Heart left ventricle (tissue), 16 donors: ENCODE measurements at regions not wholly inside any gene's neighbourhood (a gene's known extent, or its start where the extent isn't known, plus 50 kb on each side); places are given as distances from the start of the nearest gene placed in this dataset.

ENCODE experiments used
- ATAC-seq, 4 donors: fragments of 200-7000 bp; cut with Tn5 transposase; one replicate each; pipeline ENCODE4 v1.9.1; 2020 to 2022; ENCODE audit warnings: moderate library complexity in 4 of 4, mild to moderate bottlenecking in 3 of 4, moderate number of reproducible peaks in 1 of 4
- DNase-seq, 5 donors: peaks; one replicate each; pipeline ENCODE4 v3.0.0-alpha.2; 2020
- H3K27ac ChIP-seq, 12 donors: fragments of 200-600 bp; sonication (generic) in 4 of 12; one replicate each; pipeline versions ENCODE4 v1.5.0 to v1.8.0; 2016 to 2022; ENCODE audit warnings: mild to moderate bottlenecking in 2 of 12
- H3K27me3 ChIP-seq, 9 donors: fragments of 200-600 bp; sonication (generic) in 2 of 9; one replicate each; pipeline versions ENCODE4 v1.5.1 to v1.8.0; 2016 to 2022; ENCODE audit warnings: mild to moderate bottlenecking in 3 of 9
- H3K36me3 ChIP-seq, 9 donors: fragments of 200-600 bp; sonication (generic) in 2 of 9; one replicate each; pipeline versions ENCODE4 v1.5.0 to v1.8.0; 2018 to 2022; ENCODE audit warnings: mild to moderate bottlenecking in 2 of 9
- H3K4me1 ChIP-seq, 12 donors: fragments of 200-600 bp; sonication (generic) in 4 of 12; one replicate each; pipeline versions ENCODE4 v1.5.0 to v1.8.0; 2016 to 2022; ENCODE audit warnings: mild to moderate bottlenecking in 3 of 12
- H3K4me3 ChIP-seq, 12 donors: fragments of 200-600 bp; sonication (generic) in 4 of 12; one replicate each; pipeline versions ENCODE4 v1.5.0 to v1.8.0; 2017 to 2022; ENCODE audit warnings: mild to moderate bottlenecking in 9 of 12, moderate library complexity in 4 of 12
- H3K9me3 ChIP-seq, 12 donors: fragments of 200-600 bp; sonication (generic) in 4 of 12; one replicate each; pipeline versions ENCODE4 v1.5.0 to v1.8.0; 2016 to 2022; ENCODE audit warnings: mild to moderate bottlenecking in 1 of 12
- CTCF ChIP-seq, 12 donors: fragments of 200-600 bp; sonication (generic) in 4 of 12; IDR thresholded peaks; one replicate each; pipeline versions ENCODE4 v1.5.0 to v1.8.0; 2018 to 2022; ENCODE audit warnings: antibody characterized with exemption in 12 of 12, mild to moderate bottlenecking in 5 of 12
- POLR2A ChIP-seq, 2 donors: fragments of 450-650 bp; IDR thresholded peaks; one replicate each; pipeline ENCODE4 v1.6.1; 2017; ENCODE audit warnings: antibody characterized with exemption in 2 of 2, mild to moderate bottlenecking in 2 of 2, moderate library complexity in 2 of 2
- WGBS, 4 donors: extraction: QIAGEN DNeasy Blood & Tissue Kit in 2 of 4; methylation state at CpG; one replicate each; pipeline versions ENCODE4 v1.1.5 to v1.1.7; 2013 to 2018; 5-methylcytosine and 5-hydroxymethylcytosine counted together
- intact Hi-C, 10 donors: fragments of 100-400 bp; cut with DNase I; formaldehyde crosslinking; loops; one replicate each; pipeline versions ENCODE4 v1.11.1 to v1.14.2; 2022
- donor health status: ischemic (EF 13 %, LVEDD 7.1; RV severe dilation, severe dysfunction).
- donor health status: healthy with polysubstance abuse.
- donor health status: DM: no; HTN: yes; CAD: no.
- donor health status: DM: no; HTN: no; CAD: no.
- donor health status: ischemic (EF 25% LVEDD 6.9; RV normal size, moderate dysfunction).
- donor health status: ischemic (EF 25% LVEDD 5.7; RV mildly dilated, moderate dysfunction).
- donor health status: healthy.
- donor health status: DM: yes; HTN: yes; CAD: no.
- donor health status: ischemic (EF 35%, LVEDD 5.7; RV mildly dilated, moderate dysfunction).
- donor health status: nonischemic (EF 11% LVEDD 7.7; RV severe dilation, severe dysfunction).
- donor health status: DM: yes; HTN: yes; CAD: no.
- donor health status: PGD.
- donor health status: ischemic (EF 29% LVEDD 5.4; RV normal size, mild dysfunction).
- donor health status: nonischemic (EF 23%, LVEDD 6.1; RV moderate dilation, normal function).

GRCh38 chr18:1895456-1896185 lies 675.7 kb downstream of the METTL4 start:
- no peak for TF ChIP-seq POLR2A (IDR thresholded peaks at IDR 0.05)
- no peak for TF ChIP-seq CTCF (IDR thresholded peaks at IDR 0.05)
- Histone ChIP-seq H3K36me3 (no peaks in the 10 kb centered on the region), H3K27me3 (no peaks in the 10 kb centered on the region), H3K4me1 (no peaks in the 10 kb centered on the region), H3K9me3 (no peaks in the 10 kb centered on the region), H3K4me3 (no peak overlapping the region), H3K27ac (no peak overlapping the region)
- intact Hi-C loops: loop anchor here in 1 of 10 donors (10.0 kb wide), 1 partner anchor 61 kb away; no protein-coding TSS in a partner anchor
- ATAC-seq (no peak), DNase-seq (no peak)
- 40 to 47% (median 44%) methylated on average over 4 of the region's 4 CpGs for WGBS, 4 donors

GRCh38 chr18:1906421-1906820 lies 664.9 kb downstream of the METTL4 start:
- ATAC-seq: no peak

GRCh38 chr18:1907470-1908206 lies 663.7 kb downstream of the METTL4 start:
- Histone ChIP-seq H3K4me3 (no peak overlapping the region), H3K36me3 (no peaks in the 10 kb centered on the region), H3K27ac (no peak overlapping the region), H3K4me1 (no peaks in the 10 kb centered on the region), H3K9me3 (peaks cover 0 to 17% (median 11%) of the 10 kb centered on the region in 12 donors), H3K27me3 (no peaks in the 10 kb centered on the region)
- DNase-seq (no peak), ATAC-seq (no peak)
- WGBS, 4 donors: 68 to 78% (median 75%) methylated on average over 3 of the region's 3 CpGs
- TF ChIP-seq POLR2A (IDR thresholded peaks at IDR 0.05) (no peak), CTCF (IDR thresholded peaks at IDR 0.05) (no peak)
- intact Hi-C loops: loop anchor here in 1 of 10 donors (10.0 kb wide), 1 partner anchor 47 kb away; no protein-coding TSS in a partner anchor

More at GRCh38 chr18:1906421-1906820, 664.9 kb downstream of the METTL4 start:
- Histone ChIP-seq H3K4me1 (no peaks in the 10 kb centered on the region), H3K27me3 (no peaks in the 10 kb centered on the region), H3K9me3 (peaks cover 0 to 17% (median 10%) of the 10 kb centered on the region in 12 donors), H3K36me3 (no peaks in the 10 kb centered on the region), H3K27ac (no peak overlapping the region), H3K4me3 (no peak overlapping the region)
- 81 to 96% (median 92%) methylated on average over 1 of the region's 1 CpG for WGBS, 4 donors
- no peak for DNase-seq
- intact Hi-C loops: loop anchor here in 1 of 10 donors (10.0 kb wide), 1 partner anchor 48 kb away; no protein-coding TSS in a partner anchor
- TF ChIP-seq POLR2A (IDR thresholded peaks at IDR 0.05) (no peak), CTCF (IDR thresholded peaks at IDR 0.05) (no peak)

- Histone ChIP-seq H3K9me3 (peaks cover 0 to 42% (median 27%) of the 10 kb centered on the region in 12 donors), H3K27me3 (no peaks in the 10 kb centered on the region), H3K36me3 (no peaks in the 10 kb centered on the region), H3K4me1 (no peaks in the 10 kb centered on the region), H3K27ac (no peak overlapping the region), H3K4me3 (no peak overlapping the region)
- DNase-seq (no peak), ATAC-seq (no peak)
- intact Hi-C loops: no loop called here
- TF ChIP-seq CTCF (IDR thresholded peaks at IDR 0.05) (no peak), POLR2A (IDR thresholded peaks at IDR 0.05) (no peak)
Measured at GRCh38 chr18:1914489-1914888, 656.8 kb downstream of the METTL4 start.
